Lower lobe of right lung (tissue), 2 donors: ENCODE measurements at regions not wholly inside any gene's neighbourhood (a gene's known extent, or its start where the extent isn't known, plus 50 kb on each side); places are given as distances from the start of the nearest gene placed in this dataset.

Experiments used
- ATAC-seq, 2 donors: fragments of 200-7000 bp; cut with Tn5 transposase; one replicate each; pipeline ENCODE4 v1.9.1; 2020 to 2022; ENCODE audit warnings: mild to moderate bottlenecking in 2 of 2, moderate library complexity in 2 of 2
- DNase-seq: peaks from one replicate; pipeline ENCODE4 v3.0.0-alpha.2; 2020
- H3K27ac ChIP-seq: fragments of 200-600 bp; one replicate; pipeline ENCODE4 v1.8.0; 2022
- H3K27me3 ChIP-seq: fragments of 200-600 bp; one replicate; pipeline ENCODE4 v1.8.0; 2022; ENCODE audit warnings: low read depth
- H3K36me3 ChIP-seq: fragments of 200-600 bp; one replicate; pipeline ENCODE4 v1.8.0; 2022; ENCODE audit warnings: mild to moderate bottlenecking
- H3K4me1 ChIP-seq: fragments of 200-600 bp; one replicate; pipeline ENCODE4 v1.8.0; 2022
- H3K4me3 ChIP-seq: fragments of 200-600 bp; one replicate; pipeline ENCODE4 v1.8.0; 2022; ENCODE audit warnings: mild to moderate bottlenecking
- H3K9me3 ChIP-seq: fragments of 200-600 bp; one replicate; pipeline ENCODE4 v1.8.0; 2022
- CTCF ChIP-seq: fragments of 200-600 bp; IDR thresholded peaks from one replicate; pipeline ENCODE4 v1.8.0; 2022; ENCODE audit warnings: antibody characterized with exemption, mild to moderate bottlenecking
- intact Hi-C: fragments of 100-400 bp; cut with DNase I; formaldehyde crosslinking; loops from one replicate; pipeline ENCODE4 v1.11.0; 2022
- donor health status: DM: no; HTN: yes; CAD: no; lungs with severe emphysema.

- no peaks in the 10 kb centered on the region for H3K9me3 ChIP-seq
- ATAC-seq, result no peak
- H3K4me1 ChIP-seq, result no peaks in the 10 kb centered on the region
- H3K27me3 ChIP-seq, result no peaks in the 10 kb centered on the region
- H3K36me3 ChIP-seq, result no peaks in the 10 kb centered on the region
- H3K4me3 ChIP-seq, result no peak overlapping the region
- no peak overlapping the region for H3K27ac ChIP-seq
- intact Hi-C loops, result no loop called here
- no peak for TF ChIP-seq CTCF
- DNase-seq, result no peak
These were observed 138.1 kb upstream of the KL start for GRCh38 chr13:32878163-32878562.

DNA sequence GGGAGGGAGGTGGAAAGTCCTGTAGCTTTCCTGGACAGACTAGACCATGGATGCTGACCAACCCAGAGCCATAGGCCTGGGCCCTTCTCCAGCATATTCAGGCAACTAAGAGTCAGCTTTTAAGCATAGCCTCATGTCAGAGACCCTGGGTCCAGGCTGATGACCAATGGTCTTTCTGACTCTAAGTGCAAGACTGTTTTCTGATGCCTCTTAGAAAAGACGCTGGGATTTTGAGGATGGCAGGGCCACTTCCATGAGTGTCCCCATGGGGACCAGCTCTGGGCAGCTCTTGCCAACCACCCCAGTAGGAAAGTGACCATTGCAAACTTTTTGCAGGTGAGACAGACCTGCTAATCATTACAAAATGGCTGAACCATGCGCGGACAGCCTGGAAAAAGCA is 135.6 kb upstream of the KL start:
- H3K27ac ChIP-seq, result no peak overlapping the region
- no peaks in the 10 kb centered on the region for H3K27me3 ChIP-seq
- DNase-seq, result no peak
- TF ChIP-seq CTCF, result no peak
- no peaks in the 10 kb centered on the region for H3K36me3 ChIP-seq
- intact Hi-C loops, result no loop called here
- H3K4me3 ChIP-seq, result no peak overlapping the region
- no peaks in the 10 kb centered on the region for H3K4me1 ChIP-seq
- ATAC-seq, result no peak
- no peaks in the 10 kb centered on the region for H3K9me3 ChIP-seq

- no peak for TF ChIP-seq CTCF
- Histone ChIP-seq H3K27ac (no peak overlapping the region), H3K27me3 (no peaks in the 10 kb centered on the region), H3K9me3 (no peaks in the 10 kb centered on the region), H3K36me3 (no peaks in the 10 kb centered on the region), H3K4me1 (no peaks in the 10 kb centered on the region), H3K4me3 (no peak overlapping the region)
- DNase-seq, result no peak
- ATAC-seq, result no peak
- intact Hi-C loops, result no loop called here
These were observed 135.0 kb upstream of the KL start for GRCh38 chr13:32881074-32881776.

GRCh38 chr13:32881777-32882145 is 134.5 kb upstream of the KL start:
- no peak for ATAC-seq
- no peaks in the 10 kb centered on the region for H3K36me3 ChIP-seq
- no peak overlapping the region for H3K4me3 ChIP-seq
- no peaks in the 10 kb centered on the region for H3K27me3 ChIP-seq
- no peak for DNase-seq
- peaks cover 2% of the 10 kb centered on the region for H3K9me3 ChIP-seq
- TF ChIP-seq CTCF, result no peak
- no peaks in the 10 kb centered on the region for H3K4me1 ChIP-seq
- no peak overlapping the region for H3K27ac ChIP-seq
- intact Hi-C loops, result no loop called here

- ATAC-seq, result no peak
These were observed 133.5 kb upstream of the KL start for GRCh38 chr13:32882691-32883090.

More at GRCh38 chr13:32882691-32883090, 133.5 kb upstream of the KL start:
- Histone ChIP-seq H3K4me3 (no peak overlapping the region), H3K4me1 (no peaks in the 10 kb centered on the region), H3K9me3 (peaks cover 11% of the 10 kb centered on the region), H3K36me3 (no peaks in the 10 kb centered on the region), H3K27ac (no peak overlapping the region), H3K27me3 (no peaks in the 10 kb centered on the region)
- no peak for DNase-seq
- no peak for TF ChIP-seq CTCF
- intact Hi-C loops, result no loop called here
